ENCODE measurements at regions not wholly inside any gene's neighbourhood (a gene's known extent, or its start where the extent isn't known, plus 50 kb on each side); places are given as distances from the start of the nearest gene placed in this dataset.
"Not testable (repeated sequence)": the region's sequence is repeated elsewhere in the genome, so short reads cannot be mapped to it uniquely, and the experiment has no call there.

DNA sequence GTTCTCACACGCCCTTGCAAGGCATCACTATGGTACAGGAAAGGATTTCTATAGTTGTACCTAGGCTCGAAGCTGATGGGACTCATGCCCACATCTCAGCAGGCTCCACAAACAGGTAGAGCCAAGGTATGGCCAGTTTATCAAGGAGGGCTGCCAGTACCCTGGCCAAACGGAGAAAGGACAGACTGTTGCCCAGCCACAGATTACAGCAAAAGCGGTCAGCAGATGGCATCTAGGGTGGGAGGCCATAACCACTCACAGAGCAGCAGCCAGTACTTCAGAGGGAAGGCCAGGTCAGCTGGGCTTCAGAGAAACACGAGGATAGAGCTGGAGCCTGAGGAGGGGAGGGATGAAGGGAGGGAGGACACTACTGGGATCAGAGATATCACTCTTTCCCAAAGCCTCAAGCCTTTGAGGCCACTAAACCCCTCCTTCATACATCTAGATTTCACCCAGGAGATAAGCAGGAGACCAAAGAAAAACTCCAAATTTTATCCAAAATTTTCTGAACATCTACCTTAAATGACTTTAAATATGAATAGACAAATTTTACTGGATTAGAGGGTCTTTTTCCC lies 904.2 kb upstream of the NXPH2 start:
- no peak overlapping the region for H3K4me3 ChIP-seq (ENCODE audit: low read depth, low read length)
- DNase-seq (ENCODE audit: low read depth): no peak
- no peak for TF ChIP-seq CTCF (IDR thresholded peaks at IDR 0.05; ENCODE audit: insufficient read depth, low read depth, low read length, missing control alignments)

DNA sequence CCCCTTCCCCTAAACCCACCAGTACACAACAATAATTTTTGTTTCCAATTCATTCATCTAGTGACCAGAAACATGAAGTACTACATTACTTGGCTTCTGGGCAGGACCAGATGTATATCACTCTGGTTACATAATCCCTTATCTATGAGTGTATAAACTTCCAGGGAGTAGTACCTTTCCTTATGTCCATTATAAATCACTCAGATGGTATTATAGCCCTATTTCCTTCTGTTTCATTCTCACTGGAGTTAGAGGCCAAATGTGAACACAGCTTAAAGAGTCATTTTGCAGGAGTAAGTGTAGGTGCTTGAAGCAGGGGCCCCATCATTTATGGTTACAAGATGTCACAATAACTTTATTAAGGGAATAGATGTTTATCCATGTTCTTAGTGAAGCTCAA lies 894.4 kb upstream of the NXPH2 start:
- H3K4me3 ChIP-seq (ENCODE audit: low read depth, low read length): no peak overlapping the region
- no peak for TF ChIP-seq CTCF (IDR thresholded peaks at IDR 0.05; ENCODE audit: insufficient read depth, low read depth, low read length, missing control alignments)
- no peak for DNase-seq (ENCODE audit: low read depth)

DNA sequence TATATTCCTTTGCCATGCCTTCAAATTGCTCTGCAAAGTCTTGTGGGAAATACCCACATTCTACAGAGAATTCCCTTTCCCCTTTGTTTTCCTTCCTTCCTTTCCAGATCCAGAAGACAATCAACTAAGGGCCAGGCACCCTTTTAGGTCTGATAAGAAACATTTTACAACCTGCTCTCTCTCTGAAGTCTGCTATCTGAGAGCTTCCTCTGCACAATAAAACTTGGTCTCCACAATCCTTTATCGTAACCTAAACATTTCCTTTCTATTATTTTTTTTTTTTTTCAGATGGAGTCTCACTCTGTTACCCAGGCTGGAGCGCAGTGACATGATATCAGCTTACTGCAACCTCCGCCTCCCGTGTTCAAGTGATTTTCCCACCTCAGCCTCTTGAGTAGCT lies 893.3 kb upstream of the NXPH2 start:
- H3K4me3 ChIP-seq (ENCODE audit: low read depth, low read length); DNase-seq (ENCODE audit: low read depth): not testable (repeated sequence)

- H3K4me3 ChIP-seq (ENCODE audit: low read depth, low read length): no peak overlapping the region
- TF ChIP-seq CTCF (IDR thresholded peaks at IDR 0.05; ENCODE audit: insufficient read depth, low read depth, low read length, missing control alignments): no peak
- no peak for DNase-seq (ENCODE audit: low read depth)
Measured at GRCh38 chr2:139669675-139670074, 889.5 kb upstream of the NXPH2 start.

- H3K4me3 ChIP-seq (ENCODE audit: low read depth, low read length): no peak overlapping the region
- TF ChIP-seq CTCF (IDR thresholded peaks at IDR 0.05; ENCODE audit: insufficient read depth, low read depth, low read length, missing control alignments): no peak
- DNase-seq (ENCODE audit: low read depth): no peak
Measured at GRCh38 chr2:139652385-139652784, 872.2 kb upstream of the NXPH2 start.

- no peak for TF ChIP-seq CTCF (IDR thresholded peaks at IDR 0.05; ENCODE audit: insufficient read depth, low read depth, low read length, missing control alignments)
- no peak for DNase-seq (ENCODE audit: low read depth)
- no peak overlapping the region for H3K4me3 ChIP-seq (ENCODE audit: low read depth, low read length)
Measured at GRCh38 chr2:139645617-139646016, 865.4 kb upstream of the NXPH2 start.

DNA sequence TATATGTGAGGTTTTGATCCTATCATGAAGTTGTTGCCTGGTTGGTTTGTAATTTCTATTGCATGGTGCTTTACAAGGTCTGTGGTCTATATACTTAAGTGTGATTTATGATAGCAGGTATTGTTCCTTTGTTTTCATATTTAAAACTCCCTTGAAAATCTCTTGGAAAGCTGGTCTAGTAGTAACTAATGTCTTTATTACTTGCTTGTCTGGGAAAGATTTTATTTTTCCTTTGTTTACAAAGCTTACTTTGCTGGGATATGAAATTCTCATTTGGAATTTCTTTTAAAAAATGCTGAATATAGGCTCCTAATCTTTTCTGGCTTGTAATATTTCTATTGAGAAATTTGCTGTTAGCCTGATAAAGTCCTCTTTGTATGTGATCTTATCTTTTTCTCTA lies 862.9 kb upstream of the NXPH2 start:
- DNase-seq (ENCODE audit: low read depth): no peak
- no peak for TF ChIP-seq CTCF (IDR thresholded peaks at IDR 0.05; ENCODE audit: insufficient read depth, low read depth, low read length, missing control alignments)
- no peak overlapping the region for H3K4me3 ChIP-seq (ENCODE audit: low read depth, low read length)

Data from GM12865 (cell line).